OCI-M1 (cell line): ENCODE measurements at regions not wholly inside any gene's neighbourhood (a gene's known extent, or its start where the extent isn't known, plus 50 kb on each side); places are given as distances from the start of the nearest gene placed in this dataset.
"Not testable (repeated sequence)": the region's sequence is repeated elsewhere in the genome, so short reads cannot be mapped to it uniquely, and the experiment has no call there.

ENCODE experiments used
- DNase-seq: peaks from one replicate; lab custom pipeline; 2025; lab: John Stamatoyannopoulos, UW

GRCh38 chr4:3955321-3956164 is 189.4 kb downstream of the ADRA2C start:
- peak; percentile 99 for DNase-seq

GRCh38 chr4:3956165-3956867 is 190.1 kb downstream of the ADRA2C start:
- DNase-seq = not testable (repeated sequence)

GRCh38 chr4:3961091-3961672 is 195.0 kb downstream of the ADRA2C start:
- DNase-seq = not testable (repeated sequence)

GRCh38 chr4:3964572-3965278 is 198.5 kb downstream of the ADRA2C start:
- not testable (repeated sequence) for DNase-seq

- peak; percentile 20 for DNase-seq
Observed at GRCh38 chr4:3967204-3967603, 201.0 kb downstream of the ADRA2C start.

- not testable (repeated sequence) for DNase-seq
Observed at GRCh38 chr4:3972626-3973025, 206.4 kb downstream of the ADRA2C start.

- DNase-seq = peak; percentile 45
Observed at GRCh38 chr4:3973581-3974200, 207.5 kb downstream of the ADRA2C start.

- not testable (repeated sequence) for DNase-seq
Observed at GRCh38 chr4:3983518-3984125, 217.4 kb downstream of the ADRA2C start.

GRCh38 chr4:3984796-3985195 is 218.6 kb downstream of the ADRA2C start:
- not testable (repeated sequence) for DNase-seq

GRCh38 chr4:3986412-3986811 is 220.2 kb downstream of the ADRA2C start:
- DNase-seq = not testable (repeated sequence)

- not testable (repeated sequence) for DNase-seq
Observed at GRCh38 chr4:3997386-3997785, 229.3 kb downstream of the OTOP1 start.

GRCh38 chr4:4004036-4004435 is 222.7 kb downstream of the OTOP1 start:
- not testable (repeated sequence) for DNase-seq

GRCh38 chr4:4004702-4005101 is 222.0 kb downstream of the OTOP1 start:
- DNase-seq = not testable (repeated sequence)

- DNase-seq = not testable (repeated sequence)
Observed at GRCh38 chr4:4006356-4006755, 220.4 kb downstream of the OTOP1 start.

- DNase-seq = not testable (repeated sequence)
Observed at GRCh38 chr4:4019071-4019470, 207.7 kb downstream of the OTOP1 start.

- not testable (repeated sequence) for DNase-seq
Observed at GRCh38 chr4:4021161-4021560, 205.6 kb downstream of the OTOP1 start.

- peak; percentile 48 for DNase-seq
Observed at GRCh38 chr4:4026708-4027107, 200.0 kb downstream of the OTOP1 start.

GRCh38 chr4:4028752-4029151 is 198.0 kb downstream of the OTOP1 start:
- DNase-seq = not testable (repeated sequence)

- not testable (repeated sequence) for DNase-seq
Observed at GRCh38 chr4:4030509-4030908, 196.2 kb downstream of the OTOP1 start.

- DNase-seq = not testable (repeated sequence)
Observed at GRCh38 chr4:4031446-4032135, 195.1 kb downstream of the OTOP1 start.
